ENCODE measurements at regions not wholly inside any gene's neighbourhood (a gene's known extent, or its start where the extent isn't known, plus 50 kb on each side); places are given as distances from the start of the nearest gene placed in this dataset.

GRCh38 chr2:19505199-19506136 lies 147.0 kb upstream of the OSR1 start:
- Histone ChIP-seq H3K4me3 (ENCODE audit: low read length) (no peak overlapping the region), H3K27ac (ENCODE audit: low read length) (no peak overlapping the region), H4K20me1 (ENCODE audit: insufficient read depth, low read length) (no peaks in the 10 kb centered on the region), H3K9ac (ENCODE audit: low read length) (no peak overlapping the region), H3K9me2 (replicated peaks; ENCODE audit: insufficient read depth, low read length) (no peaks in the 10 kb centered on the region), H3K9me3 (replicated peaks; ENCODE audit: insufficient read depth, low read length) (no peaks in the 10 kb centered on the region), H3K27me3 (replicated peaks; ENCODE audit: insufficient read depth, low read length) (no peaks in the 10 kb centered on the region), H2AFZ (ENCODE audit: low read length) (no peak overlapping the region), H3K79me2 (ENCODE audit: low read length) (no peaks in the 10 kb centered on the region), H3K4me1 (ENCODE audit: low read length) (no peaks in the 10 kb centered on the region), H3F3A (ENCODE audit: insufficient read depth, low read length) (no peaks in the 10 kb centered on the region), H3K36me3 (replicated peaks; ENCODE audit: insufficient read depth, low read length) (no peaks in the 10 kb centered on the region), H3K4me2 (ENCODE audit: low read depth, low read length) (no peak overlapping the region)
- DNase-seq: no peak
- no peak for TF ChIP-seq CTCF (IDR thresholded peaks at IDR 0.05; ENCODE audit: low read length)
- no peak for TF ChIP-seq EZH2 (optimal IDR thresholded peaks at IDR 0.05; ENCODE audit: low read depth, low read length)
- TF ChIP-seq EZH2phosphoT487 (IDR thresholded peaks at IDR 0.05; ENCODE audit: low read length): no peak

GRCh38 chr2:19504400-19505198 lies 146.2 kb upstream of the OSR1 start:
- H3F3A ChIP-seq (ENCODE audit: insufficient read depth, low read length): no peaks in the 10 kb centered on the region
- no peak overlapping the region for H3K4me2 ChIP-seq (ENCODE audit: low read depth, low read length)
- H3K79me2 ChIP-seq (ENCODE audit: low read length): no peaks in the 10 kb centered on the region
- no peaks in the 10 kb centered on the region for H4K20me1 ChIP-seq (ENCODE audit: insufficient read depth, low read length)
- DNase-seq: no peak
- H3K9ac ChIP-seq (ENCODE audit: low read length): no peak overlapping the region
- no peaks in the 10 kb centered on the region for H3K4me1 ChIP-seq (ENCODE audit: low read length)
- TF ChIP-seq EZH2 (optimal IDR thresholded peaks at IDR 0.05; ENCODE audit: low read depth, low read length) (no peak), EZH2phosphoT487 (IDR thresholded peaks at IDR 0.05; ENCODE audit: low read length) (no peak), CTCF (IDR thresholded peaks at IDR 0.05; ENCODE audit: low read length) (no peak)
- no peak overlapping the region for H3K27ac ChIP-seq (ENCODE audit: low read length)
- H3K27me3 ChIP-seq (replicated peaks; ENCODE audit: insufficient read depth, low read length): no peaks in the 10 kb centered on the region
- no peaks in the 10 kb centered on the region for H3K9me2 ChIP-seq (replicated peaks; ENCODE audit: insufficient read depth, low read length)
- H3K36me3 ChIP-seq (replicated peaks; ENCODE audit: insufficient read depth, low read length): no peaks in the 10 kb centered on the region
- H2AFZ ChIP-seq (ENCODE audit: low read length): no peak overlapping the region
- H3K4me3 ChIP-seq (ENCODE audit: low read length): no peak overlapping the region
- H3K9me3 ChIP-seq (replicated peaks; ENCODE audit: insufficient read depth, low read length): no peaks in the 10 kb centered on the region

DNA sequence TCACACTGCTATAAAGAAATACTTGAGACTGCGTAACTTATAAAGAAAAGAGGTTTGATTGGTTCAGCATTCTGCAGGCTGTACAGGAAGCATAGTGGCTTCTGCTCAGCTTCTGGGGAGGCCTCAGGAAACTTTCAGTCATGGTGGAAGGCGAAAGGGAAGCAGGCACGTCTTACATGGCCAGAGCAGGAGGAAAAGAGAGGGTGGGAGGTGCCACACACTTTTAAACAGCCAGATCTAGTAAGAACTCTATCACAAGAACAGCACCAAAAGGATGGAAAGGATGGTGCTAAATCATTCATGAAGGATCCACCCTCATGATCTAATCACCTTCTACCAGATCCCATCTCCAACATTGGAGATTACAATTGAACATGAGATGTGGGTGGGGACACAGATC lies 145.5 kb upstream of the OSR1 start:
- Histone ChIP-seq H3K27ac (ENCODE audit: low read length) (no peak overlapping the region), H3K4me3 (ENCODE audit: low read length) (no peak overlapping the region), H3K9ac (ENCODE audit: low read length) (no peak overlapping the region), H3K79me2 (ENCODE audit: low read length) (no peaks in the 10 kb centered on the region), H3K4me2 (ENCODE audit: low read depth, low read length) (no peak overlapping the region), H3F3A (ENCODE audit: insufficient read depth, low read length) (no peaks in the 10 kb centered on the region), H3K4me1 (ENCODE audit: low read length) (no peaks in the 10 kb centered on the region), H2AFZ (ENCODE audit: low read length) (no peak overlapping the region), H3K9me3 (replicated peaks; ENCODE audit: insufficient read depth, low read length) (no peaks in the 10 kb centered on the region), H3K9me2 (replicated peaks; ENCODE audit: insufficient read depth, low read length) (no peaks in the 10 kb centered on the region), H3K27me3 (replicated peaks; ENCODE audit: insufficient read depth, low read length) (no peaks in the 10 kb centered on the region), H4K20me1 (ENCODE audit: insufficient read depth, low read length) (no peaks in the 10 kb centered on the region), H3K36me3 (replicated peaks; ENCODE audit: insufficient read depth, low read length) (no peaks in the 10 kb centered on the region)
- no peak for DNase-seq
- TF ChIP-seq EZH2 (optimal IDR thresholded peaks at IDR 0.05; ENCODE audit: low read depth, low read length) (no peak), CTCF (IDR thresholded peaks at IDR 0.05; ENCODE audit: low read length) (no peak), EZH2phosphoT487 (IDR thresholded peaks at IDR 0.05; ENCODE audit: low read length) (no peak)

Measured in MM.1S (cell line).